ENCODE measurements at regions not wholly inside any gene's neighbourhood (a gene's known extent, or its start where the extent isn't known, plus 50 kb on each side); places are given as distances from the start of the nearest gene placed in this dataset.

DNA sequence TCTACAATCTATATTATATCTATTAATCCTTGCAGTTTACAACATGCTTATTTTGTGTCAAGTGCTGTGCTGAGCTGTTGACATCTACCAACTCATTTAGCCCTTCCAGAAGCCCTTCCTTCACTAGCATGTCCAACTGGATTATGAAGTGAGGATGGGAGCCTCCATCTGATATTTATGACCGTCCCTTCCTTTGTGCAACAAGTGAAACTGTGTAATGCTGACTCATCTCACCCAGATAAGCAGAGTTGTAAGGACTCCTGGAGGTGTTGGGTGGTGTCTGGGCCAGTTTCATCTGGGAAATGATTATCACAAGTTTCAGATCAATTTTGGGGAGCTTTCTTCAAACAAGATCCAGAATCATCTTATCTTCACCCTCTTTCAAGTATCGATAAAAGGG lies 156.6 kb upstream of the ETAA1 start:
- TF ChIP-seq GATA3 (IDR thresholded peaks at IDR 0.05; ENCODE audit: low read depth, low read length), result no peak
- TF ChIP-seq GATA2 (IDR thresholded peaks at IDR 0.05; ENCODE audit: low read depth, low read length), result no peak

Measured in SH-SY5Y (cell line).